IgD-negative memory B cell (primary cell): ENCODE measurements at regions not wholly inside any gene's neighbourhood (a gene's known extent, or its start where the extent isn't known, plus 50 kb on each side); places are given as distances from the start of the nearest gene placed in this dataset.

Source experiments
- H3K27ac Mint-ChIP-seq, 3 donors: one replicate each; pipeline ENCODE4 v1.8.0; 2020 to 2022; ENCODE audit warnings: mild to moderate bottlenecking in 3 of 3, mixed read lengths in 3 of 3, moderate library complexity in 1 of 3
- H3K27me3 Mint-ChIP-seq: one replicate; pipeline ENCODE4 v1.8.0; 2021; ENCODE audit warnings: mixed read lengths
- H3K36me3 Mint-ChIP-seq: one replicate; pipeline ENCODE4 v1.8.0; 2020; ENCODE audit warnings: mild to moderate bottlenecking, mixed read lengths
- H3K4me1 Mint-ChIP-seq, 3 donors: one replicate each; pipeline ENCODE4 v1.8.0; 2020 to 2022; ENCODE audit warnings: mixed read lengths in 3 of 3, mild to moderate bottlenecking in 1 of 3
- H3K4me3 Mint-ChIP-seq, 4 donors: one replicate each; pipeline ENCODE4 v1.8.0; 2020 to 2022; ENCODE audit warnings: mild to moderate bottlenecking in 4 of 4, mixed read lengths in 4 of 4, moderate library complexity in 3 of 4
- H3K9me3 Mint-ChIP-seq, 3 donors: one replicate each; pipeline ENCODE4 v1.8.0; 2020 to 2021; ENCODE audit warnings: mixed read lengths in 3 of 3, mild to moderate bottlenecking in 1 of 3

DNA sequence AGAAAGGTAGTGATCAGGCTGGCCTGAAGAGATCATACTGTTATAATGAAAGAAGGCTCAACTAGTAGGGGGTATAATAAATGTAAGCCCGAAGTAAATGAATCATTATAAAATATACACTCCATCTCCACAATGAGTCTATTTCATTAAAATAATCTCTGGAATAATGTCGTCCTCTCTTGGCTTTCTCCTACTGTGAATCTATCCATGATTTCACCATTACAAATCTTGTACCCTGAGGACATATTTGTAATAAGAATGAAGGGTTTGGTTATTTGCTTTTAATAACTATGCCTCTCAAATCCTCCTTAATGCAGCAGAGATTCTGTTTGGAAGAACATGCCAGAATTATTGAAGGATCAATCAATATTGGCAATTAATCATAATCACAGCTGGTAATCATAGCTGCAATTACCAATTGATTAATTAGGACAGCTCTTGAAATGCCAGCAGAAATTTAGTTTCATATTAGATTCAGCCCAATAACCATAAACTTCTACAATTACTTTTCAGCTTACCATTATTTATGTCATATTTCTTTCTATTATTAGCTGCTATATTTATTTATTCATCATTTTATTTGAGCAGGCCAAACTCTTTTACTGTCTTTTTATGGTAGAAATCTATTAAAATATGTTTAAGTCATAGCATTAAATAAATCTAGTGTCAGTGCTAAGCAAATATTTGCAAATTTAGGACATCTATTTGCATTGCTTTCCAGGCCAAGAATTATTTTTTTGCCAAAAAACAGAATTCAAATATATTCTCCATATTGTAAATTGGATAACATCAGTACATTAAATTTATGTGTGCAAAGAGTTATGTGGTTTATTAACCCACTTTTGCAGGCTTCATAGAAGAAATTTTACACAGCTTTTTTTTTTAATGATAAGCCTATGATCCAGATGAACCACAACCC is 588.4 kb upstream of the LRRC4C start:
- Mint-ChIP-seq H3K4me3 (no peak overlapping the region), H3K27me3 (no peaks in the 10 kb centered on the region), H3K9me3 (peaks cover 2 to 12% (median 4%) of the 10 kb centered on the region in 3 donors), H3K36me3 (peaks cover 2% of the 10 kb centered on the region), H3K27ac (no peak overlapping the region), H3K4me1 (no peaks in the 10 kb centered on the region)

- Mint-ChIP-seq H3K4me1 (no peaks in the 10 kb centered on the region), H3K4me3 (no peak overlapping the region), H3K36me3 (peaks cover 2% of the 10 kb centered on the region), H3K27ac (no peak overlapping the region), H3K9me3 (peaks cover 3 to 13% (median 7%) of the 10 kb centered on the region in 3 donors), H3K27me3 (no peaks in the 10 kb centered on the region)
Measured at GRCh38 chr11:42049186-42049585, 589.7 kb upstream of the LRRC4C start.

- no peaks in the 10 kb centered on the region for H3K27me3 Mint-ChIP-seq
- H3K27ac Mint-ChIP-seq = no peak overlapping the region
- peaks cover 2% of the 10 kb centered on the region for H3K36me3 Mint-ChIP-seq
- no peak overlapping the region for H3K4me3 Mint-ChIP-seq
- H3K4me1 Mint-ChIP-seq = no peaks in the 10 kb centered on the region
- peaks cover 3 to 8% (median 4%) of the 10 kb centered on the region in 3 donors for H3K9me3 Mint-ChIP-seq
Measured at GRCh38 chr11:42049650-42050049, 590.2 kb upstream of the LRRC4C start.

GRCh38 chr11:42054351-42054900 is 595.0 kb upstream of the LRRC4C start:
- Mint-ChIP-seq H3K4me3 (no peak overlapping the region), H3K4me1 (no peaks in the 10 kb centered on the region), H3K36me3 (peaks cover 2% of the 10 kb centered on the region), H3K27me3 (no peaks in the 10 kb centered on the region), H3K27ac (no peak overlapping the region), H3K9me3 (peaks cover 3 to 7% (median 7%) of the 10 kb centered on the region in 3 donors)

DNA sequence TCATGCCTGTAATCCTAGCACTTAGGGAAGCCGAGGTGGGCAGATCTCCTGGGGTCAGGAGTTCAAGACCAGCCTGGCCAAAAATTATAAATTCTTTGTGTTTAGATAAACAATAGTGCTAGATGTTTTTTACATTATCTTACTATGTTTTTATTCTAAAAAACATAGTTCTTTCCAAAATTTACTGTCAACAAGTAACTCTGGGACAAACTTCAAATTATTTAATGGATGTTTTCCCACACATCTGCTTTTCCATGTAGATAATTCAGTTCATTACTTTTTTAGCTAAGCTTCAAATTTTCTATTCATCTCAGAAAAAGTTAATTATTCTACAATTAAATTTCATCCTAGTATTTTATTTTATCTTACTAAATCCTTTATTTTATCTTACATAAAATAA is 596.2 kb upstream of the LRRC4C start:
- Mint-ChIP-seq H3K4me3 (no peak overlapping the region), H3K27ac (no peak overlapping the region), H3K4me1 (no peaks in the 10 kb centered on the region), H3K36me3 (peaks cover 2% of the 10 kb centered on the region), H3K27me3 (no peaks in the 10 kb centered on the region), H3K9me3 (peaks cover 4 to 9% (median 7%) of the 10 kb centered on the region in 3 donors)

GRCh38 chr11:42058794-42059193 is 599.3 kb upstream of the LRRC4C start:
- no peaks in the 10 kb centered on the region for H3K4me1 Mint-ChIP-seq
- no peak overlapping the region for H3K27ac Mint-ChIP-seq
- H3K4me3 Mint-ChIP-seq = no peak overlapping the region

GRCh38 chr11:42065199-42065598 is 605.7 kb upstream of the LRRC4C start:
- peaks cover 0 to 2% (median 0%) of the 10 kb centered on the region in 3 donors for H3K4me1 Mint-ChIP-seq
- no peak overlapping the region for H3K27ac Mint-ChIP-seq
- no peaks in the 10 kb centered on the region for H3K27me3 Mint-ChIP-seq
- H3K36me3 Mint-ChIP-seq = no peaks in the 10 kb centered on the region
- no peak overlapping the region for H3K4me3 Mint-ChIP-seq
- peaks cover 0 to 6% (median under 1%) of the 10 kb centered on the region in 3 donors for H3K9me3 Mint-ChIP-seq

More at GRCh38 chr11:42058794-42059193, 599.3 kb upstream of the LRRC4C start:
- no peaks in the 10 kb centered on the region for H3K36me3 Mint-ChIP-seq
- peaks cover 0 to 9% (median 1%) of the 10 kb centered on the region in 3 donors for H3K9me3 Mint-ChIP-seq
- H3K27me3 Mint-ChIP-seq = no peaks in the 10 kb centered on the region

- Mint-ChIP-seq H3K36me3 (no peaks in the 10 kb centered on the region), H3K9me3 (peaks cover 0 to 5% (median 0%) of the 10 kb centered on the region in 3 donors), H3K27ac (no peak overlapping the region), H3K4me1 (peaks cover 0 to 2% (median 0%) of the 10 kb centered on the region in 3 donors), H3K4me3 (no peak overlapping the region), H3K27me3 (no peaks in the 10 kb centered on the region)
Measured at GRCh38 chr11:42066113-42066512, 606.7 kb upstream of the LRRC4C start.

DNA sequence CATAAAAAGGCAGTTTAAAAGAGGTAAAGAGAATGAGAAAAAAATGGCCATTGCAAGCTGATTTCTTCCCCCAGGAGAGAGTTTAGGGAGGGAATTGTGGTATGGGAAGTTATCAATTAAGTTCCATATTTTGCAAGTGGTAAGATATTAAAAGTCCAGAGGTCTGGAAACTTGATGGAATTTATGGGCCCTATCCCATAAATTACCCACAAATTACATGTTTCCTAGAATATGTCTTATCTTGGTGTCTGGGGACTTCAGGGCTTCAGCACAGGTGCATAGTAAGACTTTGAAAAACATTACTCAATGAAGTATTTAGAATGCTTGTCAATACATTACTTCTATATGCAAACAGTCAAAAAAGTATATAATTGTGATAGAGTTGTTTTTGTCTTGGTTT is 614.9 kb upstream of the LRRC4C start:
- no peaks in the 10 kb centered on the region for H3K36me3 Mint-ChIP-seq
- no peak overlapping the region for H3K4me3 Mint-ChIP-seq
- H3K27ac Mint-ChIP-seq = no peak overlapping the region
- H3K27me3 Mint-ChIP-seq = no peaks in the 10 kb centered on the region
- H3K9me3 Mint-ChIP-seq = peaks cover 0 to 3% (median 0%) of the 10 kb centered on the region in 3 donors
- H3K4me1 Mint-ChIP-seq = no peaks in the 10 kb centered on the region

- Mint-ChIP-seq H3K4me3 (no peak overlapping the region), H3K9me3 (peaks cover 0 to 3% (median 0%) of the 10 kb centered on the region in 3 donors), H3K27ac (no peak overlapping the region), H3K27me3 (no peaks in the 10 kb centered on the region), H3K4me1 (no peaks in the 10 kb centered on the region), H3K36me3 (no peaks in the 10 kb centered on the region)
Measured at GRCh38 chr11:42075180-42075579, 615.7 kb upstream of the LRRC4C start.

DNA sequence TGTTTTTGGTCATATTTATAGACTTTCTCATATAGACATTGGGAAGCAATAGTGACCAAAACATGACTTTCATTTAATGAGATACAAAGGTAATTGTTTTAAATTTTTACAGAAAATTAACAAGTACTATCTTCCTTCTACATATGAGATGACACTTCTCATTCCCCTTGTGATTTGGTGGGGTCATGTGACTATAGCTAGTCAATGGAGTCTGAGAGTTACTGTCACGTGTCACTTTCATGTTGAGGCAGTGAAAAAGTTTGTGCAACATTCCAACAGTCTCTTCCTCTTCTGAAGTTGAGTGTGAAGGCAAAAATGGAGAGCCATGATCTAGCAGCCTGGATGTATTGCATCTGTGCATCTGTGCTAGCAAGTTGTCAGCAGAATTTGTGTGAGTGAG is 618.3 kb upstream of the LRRC4C start:
- Mint-ChIP-seq H3K4me1 (no peaks in the 10 kb centered on the region), H3K9me3 (peaks cover 0 to 2% (median 0%) of the 10 kb centered on the region in 3 donors), H3K27me3 (no peaks in the 10 kb centered on the region), H3K4me3 (no peak overlapping the region), H3K36me3 (no peaks in the 10 kb centered on the region), H3K27ac (no peak overlapping the region)

DNA sequence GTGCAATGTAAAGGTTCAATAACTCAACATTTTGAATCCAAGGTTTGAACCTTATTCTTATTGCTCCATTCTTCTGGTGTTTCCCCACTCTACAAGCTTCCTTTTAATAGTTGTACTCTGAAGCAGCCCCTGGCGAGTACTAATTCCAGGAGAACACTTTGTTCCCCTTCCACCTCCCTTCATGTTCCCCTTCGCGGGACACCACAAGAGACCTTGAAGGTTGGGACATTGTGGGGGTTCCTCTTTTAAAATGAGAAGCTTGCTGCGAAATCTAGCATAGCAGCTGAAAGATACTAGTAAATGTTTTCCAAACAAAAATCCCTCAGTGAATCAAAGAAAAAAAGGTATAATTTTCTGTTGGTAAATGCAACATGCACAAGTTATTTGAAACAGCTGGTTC is 626.3 kb upstream of the LRRC4C start:
- no peaks in the 10 kb centered on the region for H3K27me3 Mint-ChIP-seq
- H3K4me3 Mint-ChIP-seq = no peak overlapping the region
- H3K4me1 Mint-ChIP-seq = no peaks in the 10 kb centered on the region
- H3K36me3 Mint-ChIP-seq = peaks cover 1% of the 10 kb centered on the region
- no peak overlapping the region for H3K27ac Mint-ChIP-seq
- peaks cover 0 to 8% (median 0%) of the 10 kb centered on the region in 3 donors for H3K9me3 Mint-ChIP-seq

DNA sequence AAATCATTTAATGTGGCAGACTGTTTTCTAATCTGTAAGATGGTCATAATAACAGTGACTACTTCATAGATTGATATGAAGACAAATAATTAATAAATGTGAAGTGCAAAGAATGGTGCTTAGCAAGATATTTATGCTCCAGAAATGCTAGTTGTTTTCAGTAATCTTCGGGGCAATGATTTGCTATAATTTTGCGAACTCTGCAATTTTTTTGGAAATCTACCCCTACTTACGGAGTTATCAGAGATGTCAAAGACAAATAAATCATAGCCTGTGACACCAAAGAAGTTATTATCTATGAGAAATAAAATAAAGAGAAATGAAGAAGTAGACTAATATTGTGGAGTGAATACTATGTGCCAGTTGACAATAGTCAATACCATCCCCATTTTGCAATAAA is 634.1 kb upstream of the LRRC4C start:
- Mint-ChIP-seq H3K27me3 (no peaks in the 10 kb centered on the region), H3K27ac (no peak overlapping the region), H3K4me3 (no peak overlapping the region), H3K9me3 (peaks cover 0 to 5% (median 3%) of the 10 kb centered on the region in 3 donors), H3K36me3 (no peaks in the 10 kb centered on the region), H3K4me1 (no peaks in the 10 kb centered on the region)

DNA sequence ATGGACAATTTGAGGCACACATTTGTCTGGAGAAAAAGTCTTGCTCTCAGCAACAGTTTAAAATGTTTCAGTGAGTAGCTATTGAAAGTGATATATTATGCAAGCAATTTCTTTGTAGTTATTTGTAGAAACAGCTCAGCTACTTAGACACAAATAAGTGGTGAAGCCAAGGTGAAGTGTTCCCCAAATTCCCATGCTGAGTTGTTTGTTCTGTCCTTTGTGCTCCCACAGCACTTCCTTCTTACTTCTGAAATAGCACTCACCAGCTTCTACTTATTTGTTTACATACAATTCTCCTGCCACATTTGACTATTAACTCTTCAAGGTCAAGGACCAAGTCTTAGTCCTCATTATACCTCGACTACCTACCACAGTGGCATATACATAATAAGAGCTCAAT is 638.6 kb upstream of the LRRC4C start:
- Mint-ChIP-seq H3K36me3 (no peaks in the 10 kb centered on the region), H3K27me3 (no peaks in the 10 kb centered on the region), H3K4me1 (no peaks in the 10 kb centered on the region), H3K9me3 (peaks cover 0 to 5% (median 3%) of the 10 kb centered on the region in 3 donors), H3K27ac (no peak overlapping the region), H3K4me3 (no peak overlapping the region)

GRCh38 chr11:42112866-42113265 is 653.4 kb upstream of the LRRC4C start:
- Mint-ChIP-seq H3K9me3 (peaks cover under 1 to 6% (median 3%) of the 10 kb centered on the region in 3 donors), H3K36me3 (no peaks in the 10 kb centered on the region), H3K4me3 (no peak overlapping the region), H3K27ac (no peak overlapping the region), H3K4me1 (no peaks in the 10 kb centered on the region), H3K27me3 (no peaks in the 10 kb centered on the region)
